ENCODE measurements at regions not wholly inside any gene's neighbourhood (a gene's known extent, or its start where the extent isn't known, plus 50 kb on each side); places are given as distances from the start of the nearest gene placed in this dataset.

- no peak for DNase-seq
These were observed 150.3 kb upstream of the VANGL1 start for GRCh38 chr1:115491298-115492018.

DNA sequence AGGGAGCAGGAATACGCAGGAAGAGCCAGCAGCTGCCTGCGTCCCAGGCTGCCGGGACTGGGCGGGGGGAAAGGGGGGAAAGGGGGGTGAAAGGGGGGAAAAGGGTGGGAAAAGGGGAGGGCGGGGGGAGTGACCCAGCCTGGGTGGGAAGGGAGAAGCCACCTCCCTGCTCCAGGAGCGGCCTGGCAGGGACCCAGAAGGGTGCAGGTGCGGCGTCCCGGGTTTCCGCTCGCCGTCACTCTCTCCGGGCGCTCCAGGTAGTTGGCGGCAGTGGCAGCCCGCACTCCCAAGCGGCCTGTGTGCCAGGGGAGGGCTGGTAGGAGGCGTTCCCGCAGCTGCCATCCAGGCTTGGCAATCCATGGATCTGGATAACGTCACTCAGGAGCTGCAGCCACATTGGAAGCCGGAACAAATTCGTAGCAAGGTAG is 141.0 kb upstream of the NGF start:
- DNase-seq = no peak

DNA sequence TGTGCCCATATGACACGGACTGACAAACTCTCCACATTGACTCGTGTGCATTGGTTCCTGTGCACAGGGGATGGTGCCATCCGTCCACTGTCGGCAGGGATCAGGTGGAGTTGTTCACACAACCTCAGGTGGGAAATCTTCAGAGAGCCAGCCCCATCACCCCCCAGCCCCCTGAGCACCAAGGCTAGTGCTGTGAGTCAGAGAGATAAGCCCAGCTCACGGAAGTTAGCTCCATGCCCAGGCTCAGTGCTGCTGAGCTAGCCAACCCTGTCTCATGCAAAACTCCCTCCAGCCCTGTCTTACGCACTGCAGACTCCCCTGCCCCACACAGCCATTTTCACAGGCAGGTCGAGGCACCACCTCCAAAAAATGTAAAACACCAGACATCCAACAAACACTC is 139.0 kb upstream of the NGF start:
- no peak for DNase-seq

DNA sequence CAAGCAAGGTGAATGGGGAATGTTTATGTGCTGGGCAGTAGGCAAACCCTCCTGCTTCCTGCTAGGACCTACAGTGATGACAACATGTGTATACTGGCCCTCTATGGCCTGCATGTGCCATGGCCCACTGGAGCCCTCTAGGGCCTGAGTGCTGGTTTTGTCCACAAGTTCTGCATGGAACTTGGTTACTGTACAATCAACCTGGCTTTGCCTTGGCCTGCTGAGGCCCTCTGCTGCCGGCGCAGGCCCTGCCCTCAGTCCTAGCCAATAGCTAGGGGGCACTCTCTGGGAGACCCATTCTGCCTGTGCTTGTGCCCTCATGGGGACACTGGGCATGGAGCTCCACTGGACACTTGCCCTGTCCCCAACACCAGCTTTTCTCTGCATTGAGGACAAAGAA is 138.6 kb upstream of the NGF start:
- no peak for DNase-seq

GRCh38 chr1:115475901-115476300 is 137.9 kb upstream of the NGF start:
- no peak for DNase-seq

DNA sequence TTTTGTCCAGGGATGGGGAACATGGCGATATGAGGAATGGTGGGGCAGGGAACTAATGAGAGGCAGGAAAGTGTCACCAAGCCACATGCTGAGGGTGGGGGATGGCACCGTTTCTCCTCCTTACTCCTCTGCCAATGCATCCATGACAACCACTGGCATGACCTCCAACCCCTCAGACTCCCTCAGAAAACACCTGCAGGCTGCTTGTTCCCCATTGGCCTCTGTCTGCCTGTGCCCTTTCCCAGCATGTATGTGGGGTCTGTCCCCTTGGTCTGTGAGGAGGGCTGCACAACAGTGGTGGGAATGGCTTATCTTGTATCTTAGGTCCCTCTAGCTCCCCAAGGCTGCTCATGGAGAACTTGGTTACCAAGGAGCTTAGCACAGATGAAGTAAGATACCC is 137.2 kb upstream of the NGF start:
- DNase-seq = no peak

GRCh38 chr1:115473986-115474565 is 136.0 kb upstream of the NGF start:
- DNase-seq = no peak

- DNase-seq = no peak
These were observed 131.8 kb upstream of the NGF start for GRCh38 chr1:115469703-115470476.

DNA sequence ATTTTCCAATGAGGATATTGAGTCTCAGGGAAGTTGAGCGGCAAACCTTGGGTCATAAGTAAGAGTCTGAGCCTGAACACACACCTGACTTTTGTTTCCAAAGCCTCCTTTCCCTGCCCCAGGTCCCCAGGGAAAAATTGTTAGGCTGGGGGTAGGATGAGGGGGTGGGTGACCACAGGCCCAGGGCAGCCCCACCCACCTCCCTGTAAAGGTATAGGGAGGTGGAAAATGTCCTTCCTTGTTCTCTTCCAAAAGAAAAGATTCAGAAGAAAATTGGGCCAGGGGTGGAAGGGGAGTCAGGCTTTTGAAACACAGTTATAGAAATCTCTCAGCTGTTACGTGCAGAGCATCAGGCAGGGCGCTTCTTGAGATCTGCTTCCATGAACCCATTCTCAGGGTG is 129.7 kb upstream of the NGF start:
- no peak for DNase-seq

- DNase-seq = no peak
These were observed 129.1 kb upstream of the NGF start for GRCh38 chr1:115467196-115467595.

DNA sequence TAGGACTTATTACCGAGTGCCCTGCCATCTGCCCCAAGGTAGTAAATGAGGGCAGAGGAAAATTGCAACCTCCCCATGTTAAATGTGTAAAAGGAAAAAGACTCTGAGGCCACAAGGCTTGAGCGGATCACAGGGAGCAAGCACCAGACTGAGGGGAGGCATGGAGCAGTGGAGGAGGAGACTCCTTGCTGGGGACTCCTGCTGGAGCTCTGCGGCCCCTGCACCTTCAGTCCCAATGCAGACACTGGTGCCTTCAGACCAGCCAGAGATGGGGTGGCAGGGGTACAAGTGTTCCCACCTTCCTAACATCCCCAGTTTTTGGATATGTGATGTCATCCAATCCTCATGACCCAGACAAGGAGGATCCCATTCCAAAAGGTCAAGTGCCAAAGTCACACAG is 128.4 kb upstream of the NGF start:
- DNase-seq = no peak

GRCh38 chr1:115465802-115466363 is 127.8 kb upstream of the NGF start:
- no peak for DNase-seq

- DNase-seq = no peak
These were observed 125.3 kb upstream of the NGF start for GRCh38 chr1:115463347-115463746.

DNA sequence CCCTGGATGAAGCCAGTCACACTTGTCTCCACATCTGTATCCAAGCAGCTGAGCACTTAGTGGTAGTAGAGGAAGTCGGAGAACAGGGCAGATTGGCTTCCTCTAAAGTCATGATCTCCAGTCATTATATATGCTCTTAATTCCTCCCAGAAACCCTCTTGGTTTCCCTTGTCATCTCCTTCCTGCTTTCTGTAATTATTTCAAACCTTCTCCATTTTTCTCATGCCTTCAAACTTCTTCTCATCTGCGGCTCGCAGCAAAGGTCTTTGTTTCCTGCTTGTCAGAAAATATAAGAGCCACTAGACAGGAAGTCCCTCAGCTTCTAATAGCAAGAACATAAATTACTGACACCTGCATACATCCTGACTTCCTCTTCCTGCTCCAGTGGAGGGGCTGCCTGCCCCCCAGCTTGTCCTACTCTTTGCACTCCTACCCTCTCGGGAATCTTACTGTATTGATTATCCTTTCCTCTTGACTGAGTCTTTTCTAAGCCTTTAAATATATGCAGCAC is 124.6 kb upstream of the NGF start:
- DNase-seq = no peak

DNA sequence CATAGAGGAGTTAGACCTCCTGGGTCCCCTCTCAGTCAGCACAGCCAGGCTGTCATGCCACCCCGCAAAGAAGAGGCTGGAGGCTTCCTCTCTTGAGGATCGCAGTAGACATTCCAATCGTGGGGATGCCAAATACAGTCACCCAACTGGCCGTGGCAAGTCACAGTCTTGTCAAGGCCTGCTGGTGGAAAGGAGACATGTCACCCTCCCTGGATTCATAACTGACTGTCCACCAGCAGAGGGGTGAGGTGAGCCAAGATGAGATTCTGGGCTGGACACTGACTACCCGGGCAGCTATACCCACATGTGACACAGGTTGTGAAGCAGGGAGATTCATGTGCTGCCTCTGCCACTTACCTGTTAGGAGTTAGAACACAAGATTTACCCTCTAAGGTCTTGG is 123.5 kb upstream of the NGF start:
- DNase-seq = no peak

GRCh38 chr1:115459161-115459560 is 121.1 kb upstream of the NGF start:
- no peak for DNase-seq

DNA sequence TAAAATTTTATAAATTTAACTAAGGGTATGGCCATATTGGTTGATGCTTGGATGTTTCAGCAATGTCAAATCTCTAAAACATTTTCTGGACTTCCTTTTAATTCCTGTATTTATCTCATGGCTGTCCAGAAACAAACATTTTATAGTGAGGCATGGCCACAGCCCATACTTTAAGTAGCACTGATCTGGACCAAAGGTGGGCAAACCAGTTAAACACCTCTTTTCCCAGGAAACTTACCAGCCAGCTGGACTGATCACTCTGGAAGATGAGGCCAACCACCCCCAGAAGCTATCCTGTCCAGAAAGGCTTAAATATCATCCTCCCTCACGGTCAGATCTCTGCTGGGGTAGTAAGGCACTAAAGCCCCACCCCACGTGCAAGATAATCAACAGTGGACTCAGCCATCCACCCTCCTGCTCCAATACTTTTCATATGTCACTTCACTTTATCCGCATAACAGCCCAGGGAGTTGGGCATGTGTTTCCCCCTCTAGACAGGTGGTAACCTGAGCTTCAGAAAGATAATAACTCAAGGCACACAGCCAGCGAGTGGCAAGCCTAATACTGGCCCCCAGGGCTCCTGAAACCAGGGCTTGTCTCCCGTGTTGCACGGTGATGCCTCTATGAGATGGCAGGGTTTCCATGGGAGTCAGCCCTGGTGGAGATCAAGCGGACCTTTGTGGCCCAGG is 120.5 kb upstream of the NGF start:
- no peak for DNase-seq

- DNase-seq = no peak
These were observed 119.2 kb upstream of the NGF start for GRCh38 chr1:115457289-115457688.

GRCh38 chr1:115456441-115456961 is 118.5 kb upstream of the NGF start:
- DNase-seq = no peak

- DNase-seq = no peak
These were observed 116.9 kb upstream of the NGF start for GRCh38 chr1:115454837-115455511.

- no peak for DNase-seq
These were observed 115.6 kb upstream of the NGF start for GRCh38 chr1:115453666-115454065.

Measured in skin of body (tissue), 1 donor.